NCI-H2227 (cell line): ENCODE measurements at regions not wholly inside any gene's neighbourhood (a gene's known extent, or its start where the extent isn't known, plus 50 kb on each side); places are given as distances from the start of the nearest gene placed in this dataset.
"Not testable (repeated sequence)": the region's sequence is repeated elsewhere in the genome, so short reads cannot be mapped to it uniquely, and the experiment has no call there.

Source experiments
- DNase-seq: peaks from one replicate; lab custom pipeline; 2025; ENCODE audit not compliant: unreplicated experiment; lab: John Stamatoyannopoulos, UW

- no peak for DNase-seq
These were observed 135.5 kb downstream of the CEMIP2 start for GRCh38 chr9:71632776-71633175.

GRCh38 chr9:71630377-71630995 is 137.8 kb downstream of the CEMIP2 start:
- DNase-seq = no peak

DNA sequence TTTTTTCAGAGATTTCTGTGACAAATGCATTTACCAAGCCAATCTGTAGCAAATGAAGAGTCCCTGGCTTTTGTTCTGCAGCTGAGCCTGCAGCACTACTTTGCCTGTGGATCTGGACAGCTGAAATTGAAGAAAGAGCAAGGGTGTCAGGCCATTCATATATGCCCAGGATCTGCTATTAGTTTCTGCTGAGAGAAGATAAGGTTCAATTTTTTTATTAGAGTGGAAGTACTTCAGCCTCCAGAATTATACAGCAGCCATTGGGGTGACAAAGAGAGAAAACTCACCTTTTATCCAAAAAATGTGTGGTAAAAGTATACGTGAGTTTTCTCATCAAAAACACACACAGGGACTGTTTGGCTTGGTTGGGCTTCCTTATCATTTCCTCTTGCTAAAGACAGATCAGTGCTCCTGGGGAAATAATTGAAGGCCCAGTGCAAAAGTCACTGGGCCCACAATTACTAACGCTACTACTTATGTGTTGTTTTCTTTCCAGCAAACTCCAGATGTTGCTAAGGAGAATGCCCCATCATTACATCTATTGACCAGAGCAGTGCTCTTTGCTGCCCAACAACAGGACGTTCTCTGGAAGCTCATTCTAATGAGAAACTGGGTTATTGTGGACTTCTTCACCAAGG is 138.6 kb downstream of the CEMIP2 start:
- peak; percentile 8 for DNase-seq

DNA sequence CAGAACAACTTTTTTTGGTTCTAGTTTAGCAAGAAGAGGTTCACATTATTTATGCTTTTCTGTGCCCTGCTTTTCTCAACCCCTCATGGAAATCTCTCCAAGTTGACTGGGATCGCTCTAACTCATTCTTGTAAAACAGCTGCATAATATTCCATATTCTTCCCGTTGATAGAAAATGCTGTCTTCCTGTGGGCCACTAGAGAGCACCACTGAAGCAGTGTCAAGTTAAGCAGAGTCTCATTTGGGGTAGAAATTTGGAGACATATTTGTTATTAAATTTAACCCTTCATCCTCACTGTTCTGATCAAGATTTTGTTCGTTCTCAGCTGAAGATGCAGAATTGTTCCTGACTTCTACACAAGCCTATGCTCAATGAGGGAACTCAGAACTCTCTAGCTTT is 140.1 kb downstream of the CEMIP2 start:
- no peak for DNase-seq

GRCh38 chr9:71627537-71627936 is 140.8 kb downstream of the CEMIP2 start:
- no peak for DNase-seq

- no peak for DNase-seq
These were observed 141.9 kb downstream of the CEMIP2 start for GRCh38 chr9:71626395-71626794.

- DNase-seq = no peak
These were observed 143.6 kb downstream of the CEMIP2 start for GRCh38 chr9:71624728-71625127.

DNA sequence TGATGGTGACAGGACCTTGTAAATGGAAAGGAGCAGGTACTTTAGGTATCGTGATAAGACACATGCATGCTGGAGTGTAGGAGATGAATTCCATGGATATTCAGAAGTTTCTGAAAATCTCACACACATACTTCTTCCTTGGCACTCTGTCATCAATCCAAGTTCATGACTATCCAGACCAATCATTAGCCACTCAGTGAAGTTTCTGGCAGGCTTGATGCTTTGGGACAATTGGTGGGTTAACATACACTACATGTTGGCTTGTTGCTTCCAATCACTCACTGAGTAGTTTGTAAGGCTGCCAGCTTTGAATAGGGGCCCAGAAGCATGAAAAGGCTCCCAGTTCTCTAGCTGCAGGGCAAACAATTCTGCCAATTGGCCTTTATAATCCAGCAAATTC is 147.6 kb downstream of the CEMIP2 start:
- no peak for DNase-seq

- no peak for DNase-seq
These were observed 148.0 kb downstream of the CEMIP2 start for GRCh38 chr9:71620331-71620730.

GRCh38 chr9:71619926-71620325 is 148.4 kb downstream of the CEMIP2 start:
- DNase-seq = no peak

DNA sequence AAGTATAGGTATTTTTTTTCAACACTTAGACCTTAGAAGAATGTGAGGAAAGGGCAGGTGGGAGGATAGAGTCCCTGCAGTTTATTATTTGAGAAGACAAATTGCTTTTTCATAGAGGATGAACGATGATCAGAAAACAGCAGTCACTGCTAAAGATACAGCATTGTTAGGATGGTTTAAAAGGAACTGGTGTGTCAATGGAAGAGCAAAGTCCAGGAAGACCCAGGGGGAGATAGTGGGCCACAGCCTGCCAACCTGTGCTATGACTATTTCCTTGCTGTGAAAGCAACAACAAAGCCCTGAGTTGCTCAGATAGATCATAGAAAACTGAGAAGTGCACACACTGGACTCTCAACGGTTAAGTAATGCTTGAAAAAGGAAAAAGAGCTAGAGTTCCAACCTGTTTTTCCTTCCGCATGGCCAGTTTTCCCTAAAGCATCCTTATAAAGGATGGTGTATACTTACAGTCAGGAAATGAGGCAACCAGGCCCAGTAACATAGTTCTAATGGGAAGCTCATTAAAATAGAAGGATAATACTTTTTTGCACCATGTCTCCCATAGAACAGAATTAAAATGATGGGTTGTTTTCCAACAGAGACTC is 153.8 kb downstream of the CEMIP2 start:
- no peak for DNase-seq

- DNase-seq = no peak
These were observed 155.4 kb downstream of the CEMIP2 start for GRCh38 chr9:71612889-71613288.

DNA sequence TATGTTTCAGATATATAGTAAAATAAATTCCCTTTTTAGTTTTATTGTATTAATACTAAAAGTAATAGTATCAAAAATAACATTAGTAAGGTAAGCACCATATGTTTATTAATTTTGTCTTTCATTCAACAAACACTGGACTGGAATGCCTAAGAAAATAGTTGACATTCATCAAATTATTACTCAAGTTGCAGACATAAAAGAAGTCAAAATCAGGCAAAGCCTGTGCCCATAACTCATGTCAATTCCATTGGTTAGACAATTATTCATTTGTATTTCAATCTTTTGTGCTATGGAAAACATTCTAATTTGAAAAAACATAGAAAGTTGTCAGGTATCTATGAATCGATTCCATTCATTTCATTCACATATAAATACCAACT is 158.9 kb downstream of the CEMIP2 start:
- DNase-seq = no peak

DNA sequence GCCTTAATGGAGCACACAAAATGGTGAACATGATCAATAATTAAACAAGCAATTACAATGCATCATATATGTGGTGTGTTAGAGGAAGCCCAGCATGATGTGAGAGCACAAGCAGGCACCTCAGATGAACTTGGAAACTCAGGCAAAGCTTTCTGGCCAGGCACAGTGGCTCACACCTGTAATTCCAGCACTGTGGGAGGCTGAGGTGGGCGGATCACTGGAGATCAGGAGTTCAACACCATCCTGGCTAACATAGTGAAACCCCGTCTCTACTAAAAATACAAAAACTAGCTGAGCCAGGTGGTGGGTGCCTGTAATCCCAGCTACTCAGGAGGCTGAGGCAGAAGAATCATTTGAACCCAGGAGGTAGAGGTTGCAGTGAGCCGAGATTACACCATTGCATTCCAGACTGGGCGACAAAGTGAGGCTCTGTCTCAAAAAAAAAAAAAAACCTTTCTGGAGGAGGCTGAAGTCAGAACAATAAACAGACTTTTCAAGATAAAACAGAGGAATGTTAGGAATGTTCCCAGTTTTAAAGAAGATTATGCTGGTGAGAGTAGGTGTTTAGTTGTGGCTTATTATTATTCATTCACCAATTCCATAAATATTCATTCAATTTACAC is 159.4 kb downstream of the CEMIP2 start:
- DNase-seq = no peak

- DNase-seq = no peak
These were observed 160.3 kb downstream of the CEMIP2 start for GRCh38 chr9:71608021-71608420.

- DNase-seq = no peak
These were observed 160.8 kb downstream of the CEMIP2 start for GRCh38 chr9:71607461-71607881.

DNA sequence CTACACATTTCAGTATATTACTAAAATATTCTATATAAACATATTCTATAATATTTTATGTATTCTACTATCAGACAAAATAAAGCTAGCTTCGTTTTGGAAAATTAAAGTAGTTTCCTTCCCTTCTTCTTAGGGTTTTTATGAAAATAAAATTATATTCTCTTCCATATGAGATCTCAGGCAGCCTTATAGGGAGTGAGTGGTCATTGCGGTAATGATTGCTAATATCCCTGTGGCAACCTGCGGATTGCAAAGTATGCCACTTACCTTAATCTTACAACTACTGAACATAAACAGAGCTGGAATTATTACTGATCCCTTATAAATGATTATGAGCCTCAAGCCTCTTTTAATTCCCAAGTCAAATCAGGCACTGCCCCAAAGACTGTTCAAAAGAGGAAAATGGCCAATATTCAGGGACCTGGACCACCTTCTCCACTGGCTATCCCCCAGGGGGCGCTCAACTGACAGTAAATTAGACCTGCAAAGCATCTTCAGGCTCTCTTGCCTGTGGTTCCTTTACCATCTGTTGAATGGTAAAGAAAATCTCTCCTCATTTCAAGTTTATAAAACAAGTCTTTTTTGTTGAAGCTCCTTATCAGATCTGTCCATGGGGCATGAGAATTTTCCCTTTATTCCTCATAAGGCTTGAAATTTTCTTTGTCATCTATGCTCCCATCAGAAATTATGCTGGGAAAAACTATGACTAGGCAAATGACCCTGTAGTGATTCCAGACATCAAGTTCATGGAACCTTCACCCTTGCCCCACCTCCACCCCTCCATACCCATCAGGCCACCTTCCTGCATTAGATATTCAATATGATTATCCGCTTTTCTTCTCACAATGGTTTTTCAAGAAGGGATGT is 163.9 kb downstream of the CEMIP2 start:
- peak; percentile 51 for DNase-seq

GRCh38 chr9:71602652-71603051 is 165.7 kb downstream of the CEMIP2 start:
- DNase-seq = no peak

GRCh38 chr9:71595762-71596161 is 172.6 kb downstream of the CEMIP2 start:
- not testable (repeated sequence) for DNase-seq

DNA sequence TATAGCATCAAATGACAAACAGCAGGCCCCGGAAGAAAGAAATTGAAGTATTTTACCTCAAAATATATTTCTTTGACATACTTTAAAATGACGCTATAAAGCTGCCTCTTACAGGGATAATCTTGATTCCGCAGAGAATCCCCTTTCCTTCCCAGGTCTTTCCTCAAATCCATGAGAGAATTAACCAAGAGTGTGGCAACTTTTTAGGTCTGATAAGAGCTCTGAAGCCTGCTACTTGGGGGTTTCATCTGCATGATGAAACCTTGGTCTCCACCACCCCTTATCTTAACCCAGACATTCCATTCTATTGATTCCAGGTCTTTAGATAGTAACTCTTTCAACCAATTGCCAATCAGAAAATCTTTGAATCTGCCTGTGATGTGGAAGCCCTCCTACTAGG is 173.8 kb downstream of the CEMIP2 start:
- no peak for DNase-seq

- DNase-seq = no peak
These were observed 175.9 kb downstream of the CEMIP2 start for GRCh38 chr9:71592400-71592799.
